HG03097 (cell line): ENCODE measurements at regions not wholly inside any gene's neighbourhood (a gene's known extent, or its start where the extent isn't known, plus 50 kb on each side); places are given as distances from the start of the nearest gene placed in this dataset.
"Not testable (repeated sequence)": the region's sequence is repeated elsewhere in the genome, so short reads cannot be mapped to it uniquely, and the experiment has no call there.

Source experiments
- ATAC-seq: cut with Tn5 transposase; IDR thresholded peaks from one replicate; pipeline ENCODE4 v1.9.1; 2021; ENCODE audit not compliant: unreplicated experiment, low FRiP score

- no peak for ATAC-seq
These were observed 139.7 kb downstream of the B3GNT2 start for GRCh38 chr2:62335612-62336011.

- ATAC-seq, result no peak
These were observed 138.6 kb downstream of the B3GNT2 start for GRCh38 chr2:62334440-62335058.

- ATAC-seq, result no peak
These were observed 138.1 kb downstream of the B3GNT2 start for GRCh38 chr2:62334009-62334408.

- no peak for ATAC-seq
These were observed 135.0 kb downstream of the B3GNT2 start for GRCh38 chr2:62330959-62331358.

GRCh38 chr2:62329797-62330196, 133.9 kb downstream of the B3GNT2 start:
- ATAC-seq, result no peak

- no peak for ATAC-seq
These were observed 130.8 kb downstream of the B3GNT2 start for GRCh38 chr2:62326735-62327134.

- ATAC-seq, result no peak
These were observed 129.5 kb downstream of the B3GNT2 start for GRCh38 chr2:62325398-62325797.

GRCh38 chr2:62321380-62322289, 125.7 kb downstream of the B3GNT2 start:
- no peak for ATAC-seq

GRCh38 chr2:62320657-62321357, 124.9 kb downstream of the B3GNT2 start:
- no peak for ATAC-seq

GRCh38 chr2:62320137-62320536, 124.2 kb downstream of the B3GNT2 start:
- ATAC-seq, result not testable (repeated sequence)

- no peak for ATAC-seq
These were observed 123.2 kb downstream of the B3GNT2 start for GRCh38 chr2:62319070-62319469.

GRCh38 chr2:62315476-62315875, 119.6 kb downstream of the B3GNT2 start:
- no peak for ATAC-seq

- no peak for ATAC-seq
These were observed 118.4 kb downstream of the B3GNT2 start for GRCh38 chr2:62314291-62314690.

- ATAC-seq, result peak; percentile 55
These were observed 117.7 kb downstream of the B3GNT2 start for GRCh38 chr2:62313449-62314227.

GRCh38 chr2:62309465-62310091, 113.7 kb downstream of the B3GNT2 start:
- peak; percentile 43 for ATAC-seq

GRCh38 chr2:62309081-62309464, 113.2 kb downstream of the B3GNT2 start:
- no peak for ATAC-seq

GRCh38 chr2:62307469-62308389, 111.8 kb downstream of the B3GNT2 start:
- no peak for ATAC-seq

- ATAC-seq, result peak; percentile 42
These were observed 111.0 kb downstream of the B3GNT2 start for GRCh38 chr2:62306751-62307468.
